ENCODE measurements at regions not wholly inside any gene's neighbourhood (a gene's known extent, or its start where the extent isn't known, plus 50 kb on each side); places are given as distances from the start of the nearest gene placed in this dataset.

DNA sequence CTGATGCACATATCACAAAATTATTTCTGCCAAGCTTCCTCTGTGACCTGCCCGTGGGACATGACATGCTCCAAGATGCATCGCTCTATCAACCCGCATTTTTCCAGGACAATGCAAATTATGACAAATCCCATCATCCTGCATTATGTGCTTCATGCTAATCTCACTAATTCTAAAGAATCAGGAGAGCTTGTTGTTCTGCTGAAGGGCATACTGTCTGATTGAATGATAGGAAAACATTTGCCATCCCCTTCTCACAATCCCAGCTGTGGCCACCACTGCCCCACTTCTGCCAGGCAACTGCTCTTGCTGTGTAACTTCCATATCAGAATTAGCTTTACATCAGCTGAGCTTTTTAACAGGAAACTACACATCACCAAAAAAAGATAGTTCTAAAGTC, 203.5 kb upstream of the NANOGP8 start:
- DNase-seq (ENCODE audit: low spot score), result no peak
- TF ChIP-seq, protein P1, sequence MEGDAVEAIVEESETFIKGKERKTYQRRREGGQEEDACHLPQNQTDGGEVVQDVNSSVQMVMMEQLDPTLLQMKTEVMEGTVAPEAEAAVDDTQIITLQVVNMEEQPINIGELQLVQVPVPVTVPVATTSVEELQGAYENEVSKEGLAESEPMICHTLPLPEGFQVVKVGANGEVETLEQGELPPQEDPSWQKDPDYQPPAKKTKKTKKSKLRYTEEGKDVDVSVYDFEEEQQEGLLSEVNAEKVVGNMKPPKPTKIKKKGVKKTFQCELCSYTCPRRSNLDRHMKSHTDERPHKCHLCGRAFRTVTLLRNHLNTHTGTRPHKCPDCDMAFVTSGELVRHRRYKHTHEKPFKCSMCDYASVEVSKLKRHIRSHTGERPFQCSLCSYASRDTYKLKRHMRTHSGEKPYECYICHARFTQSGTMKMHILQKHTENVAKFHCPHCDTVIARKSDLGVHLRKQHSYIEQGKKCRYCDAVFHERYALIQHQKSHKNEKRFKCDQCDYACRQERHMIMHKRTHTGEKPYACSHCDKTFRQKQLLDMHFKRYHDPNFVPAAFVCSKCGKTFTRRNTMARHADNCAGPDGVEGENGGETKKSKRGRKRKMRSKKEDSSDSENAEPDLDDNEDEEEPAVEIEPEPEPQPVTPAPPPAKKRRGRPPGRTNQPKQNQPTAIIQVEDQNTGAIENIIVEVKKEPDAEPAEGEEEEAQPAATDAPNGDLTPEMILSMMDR (IDR thresholded peaks at IDR 0.05), result no peak
- no peak overlapping the region for H3K4me3 Mint-ChIP-seq (ENCODE audit: unreplicated experiment)
- no peaks in the 10 kb centered on the region for H3K36me3 Mint-ChIP-seq (ENCODE audit: low read depth)
- H3K9me3 Mint-ChIP-seq (ENCODE audit: low read depth), result no peaks in the 10 kb centered on the region
- no peaks in the 10 kb centered on the region for H3K27me3 Mint-ChIP-seq (ENCODE audit: low read depth)
- H3K4me1 Mint-ChIP-seq (ENCODE audit: low read depth), result peaks cover 9% of the 10 kb centered on the region
- no peak overlapping the region for H3K27ac Mint-ChIP-seq (ENCODE audit: unreplicated experiment)

DNA sequence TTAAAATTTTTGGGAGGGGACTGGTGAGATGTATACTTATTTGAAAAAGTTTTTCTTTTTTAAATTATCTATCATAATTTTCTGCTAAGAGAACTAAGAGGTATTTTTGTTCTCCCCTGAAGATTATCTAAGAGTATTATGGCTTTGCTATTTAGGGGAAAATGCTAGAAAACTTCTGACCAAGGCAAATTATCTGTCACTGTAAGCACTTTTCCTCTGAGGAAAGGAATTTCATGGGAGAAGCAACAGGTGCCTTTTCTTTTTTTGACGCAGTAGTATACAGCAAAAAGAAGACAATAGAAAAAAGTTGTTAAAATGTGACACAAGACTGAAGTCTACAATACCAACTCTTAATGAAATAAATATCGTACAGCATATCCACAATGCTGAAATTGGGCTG, 201.6 kb upstream of the NANOGP8 start:
- TF ChIP-seq, protein P1 (IDR thresholded peaks at IDR 0.05), result no peak
- H3K9me3 Mint-ChIP-seq (ENCODE audit: low read depth), result no peaks in the 10 kb centered on the region
- no peaks in the 10 kb centered on the region for H3K27me3 Mint-ChIP-seq (ENCODE audit: low read depth)
- DNase-seq (ENCODE audit: low spot score), result no peak
- no peaks in the 10 kb centered on the region for H3K36me3 Mint-ChIP-seq (ENCODE audit: low read depth)
- peaks cover 4% of the 10 kb centered on the region for H3K4me1 Mint-ChIP-seq (ENCODE audit: low read depth)
- H3K4me3 Mint-ChIP-seq (ENCODE audit: unreplicated experiment), result no peak overlapping the region
- no peak overlapping the region for H3K27ac Mint-ChIP-seq (ENCODE audit: unreplicated experiment)

DNA sequence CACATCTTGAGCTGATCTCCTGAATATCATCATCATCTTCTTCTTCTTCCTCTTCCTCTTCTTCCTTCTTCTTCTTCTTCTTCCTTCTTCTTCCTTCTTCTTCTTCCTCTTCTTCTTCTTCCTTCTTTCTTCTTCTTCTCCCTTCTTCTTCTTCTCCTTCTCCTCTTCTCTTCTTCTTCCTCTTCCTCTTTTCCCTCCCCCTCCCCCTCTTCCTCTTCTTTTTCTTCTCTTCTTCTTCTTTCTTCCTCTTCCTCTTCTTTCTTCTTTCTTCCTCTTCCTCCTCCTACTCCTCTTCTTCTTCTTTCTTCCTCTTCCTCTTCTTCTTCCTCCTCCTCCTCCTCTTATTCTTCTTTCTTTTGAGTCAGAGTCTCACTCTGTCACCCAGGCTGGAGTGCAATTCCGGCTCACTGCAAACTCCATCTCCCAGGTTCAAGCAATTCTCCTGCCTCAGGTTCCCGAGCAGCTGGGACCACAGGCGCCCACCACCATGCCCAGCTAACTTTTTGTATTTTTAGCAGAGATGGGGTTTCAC, 197.9 kb upstream of the NANOGP8 start:
- no peaks in the 10 kb centered on the region for H3K27me3 Mint-ChIP-seq (ENCODE audit: low read depth)
- H3K4me3 Mint-ChIP-seq (ENCODE audit: unreplicated experiment), result no peak overlapping the region
- H3K27ac Mint-ChIP-seq (ENCODE audit: unreplicated experiment), result no peak overlapping the region
- H3K36me3 Mint-ChIP-seq (ENCODE audit: low read depth), result no peaks in the 10 kb centered on the region
- H3K4me1 Mint-ChIP-seq (ENCODE audit: low read depth), result no peaks in the 10 kb centered on the region
- H3K9me3 Mint-ChIP-seq (ENCODE audit: low read depth), result peaks cover 4% of the 10 kb centered on the region
- TF ChIP-seq, protein P1 (IDR thresholded peaks at IDR 0.05), result no peak
- no peak for DNase-seq (ENCODE audit: low spot score)

DNA sequence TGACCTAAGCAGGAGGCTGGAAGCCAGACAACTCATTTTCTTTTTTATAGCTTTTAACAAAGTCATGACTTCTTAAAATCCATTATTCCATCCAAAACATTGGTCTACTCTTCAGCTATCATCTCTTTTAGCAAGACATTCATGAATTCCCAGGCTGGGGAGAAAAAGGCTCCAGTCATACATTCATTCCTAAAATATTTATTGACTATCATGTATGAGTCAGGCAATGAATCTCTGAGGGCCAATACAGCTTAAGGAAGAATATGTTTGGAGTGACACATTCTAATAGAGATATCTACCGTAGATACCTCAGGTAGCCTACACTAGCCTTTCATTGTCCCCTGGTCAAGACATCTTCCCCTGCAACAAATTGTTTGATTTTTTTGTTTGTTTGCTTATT, 196.4 kb upstream of the NANOGP8 start:
- DNase-seq (ENCODE audit: low spot score), result no peak
- Mint-ChIP-seq H3K36me3 (ENCODE audit: low read depth) (peaks cover 8% of the 10 kb centered on the region), H3K4me1 (ENCODE audit: low read depth) (no peaks in the 10 kb centered on the region), H3K4me3 (ENCODE audit: unreplicated experiment) (no peak overlapping the region), H3K27me3 (ENCODE audit: low read depth) (no peaks in the 10 kb centered on the region), H3K27ac (ENCODE audit: unreplicated experiment) (no peak overlapping the region), H3K9me3 (ENCODE audit: low read depth) (peaks cover 18% of the 10 kb centered on the region)
- TF ChIP-seq, protein P1 (IDR thresholded peaks at IDR 0.05), result no peak

DNA sequence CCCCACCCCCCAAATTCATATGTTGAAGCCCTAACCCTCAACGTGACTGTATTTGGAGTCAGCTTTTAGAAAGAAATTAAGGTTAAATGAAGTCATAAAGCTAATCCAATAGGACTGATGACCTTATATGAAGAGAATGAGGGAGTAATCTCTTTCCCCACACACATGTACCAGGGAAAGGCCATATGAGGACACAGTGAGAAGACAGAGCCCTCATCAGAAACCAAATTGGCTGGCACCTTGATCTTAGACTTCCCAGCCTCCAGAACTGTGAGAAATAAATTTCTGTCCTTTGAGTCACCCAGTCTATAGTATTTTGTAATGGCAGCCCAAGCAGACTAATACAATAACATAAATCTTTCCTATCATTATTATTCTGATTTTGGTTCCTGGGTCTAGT, 194.7 kb upstream of the NANOGP8 start:
- Mint-ChIP-seq H3K27ac (ENCODE audit: unreplicated experiment) (no peak overlapping the region), H3K4me3 (ENCODE audit: unreplicated experiment) (no peak overlapping the region), H3K9me3 (ENCODE audit: low read depth) (peaks cover 29% of the 10 kb centered on the region), H3K27me3 (ENCODE audit: low read depth) (no peaks in the 10 kb centered on the region), H3K4me1 (ENCODE audit: low read depth) (no peaks in the 10 kb centered on the region), H3K36me3 (ENCODE audit: low read depth) (peaks cover 10% of the 10 kb centered on the region)
- DNase-seq (ENCODE audit: low spot score), result no peak
- TF ChIP-seq, protein P1 (IDR thresholded peaks at IDR 0.05), result no peak
